ENCODE measurements at regions not wholly inside any gene's neighbourhood (a gene's known extent, or its start where the extent isn't known, plus 50 kb on each side); places are given as distances from the start of the nearest gene placed in this dataset.
"Not testable (repeated sequence)": the region's sequence is repeated elsewhere in the genome, so short reads cannot be mapped to it uniquely, and the experiment has no call there.

- TF ChIP-seq CTCF (IDR thresholded peaks at IDR 0.05; ENCODE audit: extremely low read depth, insufficient read depth, missing control alignments) = no peak
- no peak for DNase-seq (ENCODE audit: low spot score)
- in situ Hi-C loops (cut with MboI; ENCODE audit: low pct_unique_long_range_greater_than_20kb, low sequenced_read_pairs, unreplicated experiment) = no loop called here
These were observed 298.8 kb downstream of the RASEF start for GRCh38 chr9:82764061-82764668.

GRCh38 chr9:82774707-82775231 lies 288.2 kb downstream of the RASEF start:
- DNase-seq (ENCODE audit: low spot score); in situ Hi-C loops (cut with MboI; ENCODE audit: low pct_unique_long_range_greater_than_20kb, low sequenced_read_pairs, unreplicated experiment): not testable (repeated sequence)

GRCh38 chr9:82776508-82776907 lies 286.4 kb downstream of the RASEF start:
- no peak for DNase-seq (ENCODE audit: low spot score)
- no peak for TF ChIP-seq CTCF (IDR thresholded peaks at IDR 0.05; ENCODE audit: extremely low read depth, insufficient read depth, missing control alignments)
- in situ Hi-C loops (cut with MboI; ENCODE audit: low pct_unique_long_range_greater_than_20kb, low sequenced_read_pairs, unreplicated experiment) = no loop called here

- TF ChIP-seq CTCF (IDR thresholded peaks at IDR 0.05; ENCODE audit: extremely low read depth, insufficient read depth, missing control alignments) = no peak
- in situ Hi-C loops (cut with MboI; ENCODE audit: low pct_unique_long_range_greater_than_20kb, low sequenced_read_pairs, unreplicated experiment) = no loop called here
- DNase-seq (ENCODE audit: low spot score) = no peak
These were observed 285.6 kb downstream of the RASEF start for GRCh38 chr9:82777366-82777765.

- DNase-seq (ENCODE audit: low spot score); in situ Hi-C loops (cut with MboI; ENCODE audit: low pct_unique_long_range_greater_than_20kb, low sequenced_read_pairs, unreplicated experiment): not testable (repeated sequence)
These were observed 284.0 kb downstream of the RASEF start for GRCh38 chr9:82778923-82779322.

- in situ Hi-C loops (cut with MboI; ENCODE audit: low pct_unique_long_range_greater_than_20kb, low sequenced_read_pairs, unreplicated experiment) = no loop called here
- TF ChIP-seq CTCF (IDR thresholded peaks at IDR 0.05; ENCODE audit: extremely low read depth, insufficient read depth, missing control alignments) = no peak
These were observed 282.9 kb downstream of the RASEF start for GRCh38 chr9:82780017-82780416.

GRCh38 chr9:82781921-82782392 lies 281.0 kb downstream of the RASEF start:
- in situ Hi-C loops (cut with MboI; ENCODE audit: low pct_unique_long_range_greater_than_20kb, low sequenced_read_pairs, unreplicated experiment) = no loop called here
- no peak for TF ChIP-seq CTCF (IDR thresholded peaks at IDR 0.05; ENCODE audit: extremely low read depth, insufficient read depth, missing control alignments)
- no peak for DNase-seq (ENCODE audit: low spot score)

More at GRCh38 chr9:82780017-82780416, 282.9 kb downstream of the RASEF start:
- no peak for DNase-seq (ENCODE audit: low spot score)

Measured in GM13977 (cell line).